Stimulated activated CD8-positive, alpha-beta memory T cell treated with anti-CD3 and anti-CD28 coated beads, Interleukin-7, amount 100 ng/mL, for 4 hours (primary cell): ENCODE measurements at regions not wholly inside any gene's neighbourhood (a gene's known extent, or its start where the extent isn't known, plus 50 kb on each side); places are given as distances from the start of the nearest gene placed in this dataset.

Experiments
- DNase-seq, 2 donors: peaks; one replicate each; pipeline ENCODE4 v3.0.0-alpha.2; 2020; ENCODE audit warnings: low read depth in 2 of 2

- no peak for DNase-seq
Measured at GRCh38 chr6:10305790-10306415, 109.0 kb downstream of the TFAP2A start.

GRCh38 chr6:10303608-10304506 is 111.0 kb downstream of the TFAP2A start:
- DNase-seq = no peak

GRCh38 chr6:10302566-10303235 is 112.2 kb downstream of the TFAP2A start:
- no peak for DNase-seq

- no peak for DNase-seq
Measured at GRCh38 chr6:10300071-10300470, 114.8 kb downstream of the TFAP2A start.

GRCh38 chr6:10297832-10298231 is 117.0 kb downstream of the TFAP2A start:
- no peak for DNase-seq

- no peak for DNase-seq
Measured at GRCh38 chr6:10278746-10279145, 136.1 kb downstream of the TFAP2A start.

GRCh38 chr6:10276660-10277287 is 138.1 kb downstream of the TFAP2A start:
- DNase-seq = no peak

GRCh38 chr6:10276106-10276505 is 138.8 kb downstream of the TFAP2A start:
- no peak for DNase-seq

GRCh38 chr6:10272591-10272990 is 142.3 kb downstream of the TFAP2A start:
- no peak for DNase-seq

GRCh38 chr6:10271982-10272381 is 142.9 kb downstream of the TFAP2A start:
- DNase-seq = no peak

GRCh38 chr6:10269814-10270472 is 144.9 kb downstream of the TFAP2A start:
- no peak for DNase-seq

GRCh38 chr6:10268611-10269310 is 146.1 kb downstream of the TFAP2A start:
- no peak for DNase-seq

GRCh38 chr6:10268111-10268510 is 146.8 kb downstream of the TFAP2A start:
- no peak for DNase-seq

GRCh38 chr6:10266462-10266861 is 148.4 kb downstream of the TFAP2A start:
- DNase-seq = no peak

GRCh38 chr6:10266061-10266460 is 148.8 kb downstream of the TFAP2A start:
- DNase-seq = no peak

- DNase-seq = no peak
Measured at GRCh38 chr6:10262505-10262904, 152.4 kb downstream of the TFAP2A start.

GRCh38 chr6:10259671-10260070 is 155.2 kb downstream of the TFAP2A start:
- DNase-seq = no peak

- no peak for DNase-seq
Measured at GRCh38 chr6:10258341-10258740, 156.5 kb downstream of the TFAP2A start.

GRCh38 chr6:10256113-10256690 is 158.7 kb downstream of the TFAP2A start:
- DNase-seq = no peak

GRCh38 chr6:10250655-10251220 is 164.1 kb downstream of the TFAP2A start:
- no peak for DNase-seq
